Jurkat, Clone E6-1 (cell line): ENCODE measurements at regions not wholly inside any gene's neighbourhood (a gene's known extent, or its start where the extent isn't known, plus 50 kb on each side); places are given as distances from the start of the nearest gene placed in this dataset.

ENCODE experiments used
- DNase-seq: peaks from one replicate; pipeline ENCODE4 v3.0.0-alpha.2; 2011; ENCODE audit warnings: low read depth, low spot score
- H3K4me3 ChIP-seq: 2 replicates; pipeline ENCODE4 v1.5.1; 2011; ENCODE audit warnings: mild to moderate bottlenecking, low read length, control low read depth, moderate library complexity

DNA sequence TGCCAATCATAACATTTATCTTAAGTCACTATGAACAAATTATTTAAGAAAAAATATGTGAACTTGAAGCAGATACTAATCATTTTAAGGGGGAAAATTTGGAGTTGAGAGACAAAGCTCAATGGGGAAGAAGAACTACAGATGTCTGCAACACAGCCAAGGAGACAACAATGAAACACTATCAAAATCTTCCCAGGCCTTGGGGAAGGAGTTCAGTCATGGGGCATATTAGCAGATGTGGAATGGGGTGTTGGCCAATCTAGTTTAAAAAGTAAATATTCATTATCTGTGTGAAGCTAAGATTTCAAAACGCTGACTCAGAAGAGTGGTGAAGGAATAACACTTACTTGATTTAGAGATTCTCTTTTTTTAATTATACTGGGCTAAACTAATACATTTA is 671.6 kb upstream of the ZP4 start:
- no peak overlapping the region for H3K4me3 ChIP-seq
- DNase-seq: no peak

DNA sequence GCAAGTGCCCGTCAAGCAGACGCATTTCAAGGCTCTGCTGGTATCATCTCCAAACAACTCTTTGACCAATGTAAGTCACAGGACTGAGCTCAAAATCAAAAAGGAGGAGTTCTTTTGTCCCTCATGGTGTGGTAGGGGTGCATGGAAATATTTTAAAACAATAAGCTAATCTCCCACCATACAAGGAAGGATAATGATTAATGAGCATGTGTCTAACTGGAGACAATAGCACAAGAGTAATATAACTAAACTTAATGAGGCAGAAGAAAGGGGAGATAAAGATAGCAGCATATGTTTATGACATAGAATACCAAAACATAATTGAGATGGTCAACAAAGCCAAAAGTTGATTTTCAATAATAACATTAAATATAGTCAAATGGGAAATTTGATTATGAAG is 668.0 kb upstream of the ZP4 start:
- DNase-seq: no peak
- no peak overlapping the region for H3K4me3 ChIP-seq

DNA sequence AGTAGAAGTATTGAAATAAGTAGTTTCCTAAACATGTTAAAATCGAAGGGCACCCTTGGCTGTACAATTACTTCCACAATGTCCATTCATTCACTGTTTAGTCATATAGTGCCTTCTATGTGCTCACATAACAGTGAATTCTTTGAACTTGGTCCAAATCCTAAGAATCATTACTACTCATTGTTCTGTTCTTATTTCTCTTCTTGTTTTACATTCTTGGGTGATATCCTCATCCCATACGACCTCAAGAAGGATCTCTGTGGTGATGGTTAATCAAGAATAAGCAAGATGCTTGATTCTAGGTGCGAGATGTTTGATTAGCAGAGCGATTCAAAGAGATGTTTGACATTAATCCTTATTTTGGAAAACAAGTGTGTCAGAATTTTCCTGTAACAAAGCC is 667.4 kb upstream of the ZP4 start:
- no peak overlapping the region for H3K4me3 ChIP-seq
- DNase-seq: no peak

DNA sequence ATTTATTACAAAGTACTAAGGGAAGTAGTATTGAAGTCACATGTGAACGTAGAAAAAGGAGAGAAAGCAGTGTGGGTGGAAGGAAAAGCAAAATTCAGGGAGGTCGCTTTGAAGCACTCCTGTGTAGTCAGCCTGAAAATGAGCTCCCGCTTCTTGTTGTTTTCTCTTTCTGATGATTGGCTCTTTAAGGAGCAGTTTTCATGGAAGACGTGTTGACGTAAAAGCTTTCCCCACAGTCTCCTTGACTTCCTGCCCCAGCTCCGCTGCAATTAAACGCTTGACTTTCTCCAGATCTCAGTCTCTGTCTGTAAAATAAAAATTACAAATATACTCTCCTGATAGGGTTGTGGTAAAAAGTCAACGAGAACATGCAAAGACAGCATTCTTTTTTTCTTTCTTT is 661.5 kb upstream of the ZP4 start:
- no peak overlapping the region for H3K4me3 ChIP-seq
- DNase-seq: no peak

- H3K4me3 ChIP-seq: no peak overlapping the region
- DNase-seq: no peak
Measured at GRCh38 chr1:238549137-238549536, 658.4 kb upstream of the ZP4 start.

GRCh38 chr1:238546118-238546517 is 655.4 kb upstream of the ZP4 start:
- no peak overlapping the region for H3K4me3 ChIP-seq
- no peak for DNase-seq

DNA sequence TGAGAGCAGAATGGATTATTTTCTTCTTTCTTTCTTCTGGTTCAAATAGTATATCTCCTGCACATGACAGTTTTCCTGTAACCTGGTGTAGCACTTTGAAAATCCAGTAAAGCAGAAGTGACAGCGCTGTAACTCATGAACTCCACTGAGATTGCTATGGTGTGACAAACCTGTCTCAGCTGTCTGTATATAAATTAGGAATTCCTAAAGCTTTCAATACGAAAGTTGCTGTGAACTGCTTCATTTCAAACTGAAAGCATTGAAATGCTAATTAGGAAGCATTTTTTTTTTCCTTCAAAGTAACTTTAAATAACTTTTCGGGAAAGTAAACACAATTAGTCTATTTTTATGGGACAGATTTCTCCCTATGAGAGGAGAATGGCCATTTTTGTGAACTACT is 646.9 kb upstream of the ZP4 start:
- no peak overlapping the region for H3K4me3 ChIP-seq
- no peak for DNase-seq

- no peak overlapping the region for H3K4me3 ChIP-seq
- DNase-seq: no peak
Measured at GRCh38 chr1:238530209-238530851, 639.6 kb upstream of the ZP4 start.

DNA sequence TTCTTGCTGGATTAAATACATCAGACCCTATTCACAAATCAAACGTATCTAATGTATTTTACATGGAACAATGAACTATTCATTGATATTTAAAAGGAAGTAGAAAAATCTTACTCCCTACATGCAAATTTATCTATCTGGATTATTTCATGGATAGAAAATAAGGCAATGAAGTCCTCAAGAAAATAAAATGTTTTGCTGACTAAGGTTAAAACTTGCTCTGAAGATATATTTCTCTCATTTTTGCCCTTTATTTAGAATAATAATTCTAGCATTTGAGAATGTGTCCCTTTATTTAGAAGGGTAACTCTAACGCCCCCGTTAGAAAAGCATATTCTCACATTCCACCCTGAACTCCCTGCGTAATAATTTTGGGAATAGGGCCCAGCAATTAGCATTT is 627.0 kb upstream of the ZP4 start:
- no peak overlapping the region for H3K4me3 ChIP-seq
- no peak for DNase-seq

- no peak for DNase-seq
- H3K4me3 ChIP-seq: no peak overlapping the region
Measured at GRCh38 chr1:238501290-238501689, 610.6 kb upstream of the ZP4 start.

- no peak overlapping the region for H3K4me3 ChIP-seq
- no peak for DNase-seq
Measured at GRCh38 chr1:238499021-238499420, 608.3 kb upstream of the ZP4 start.

- DNase-seq: no peak
- no peak overlapping the region for H3K4me3 ChIP-seq
Measured at GRCh38 chr1:238492271-238492670, 601.5 kb upstream of the ZP4 start.

DNA sequence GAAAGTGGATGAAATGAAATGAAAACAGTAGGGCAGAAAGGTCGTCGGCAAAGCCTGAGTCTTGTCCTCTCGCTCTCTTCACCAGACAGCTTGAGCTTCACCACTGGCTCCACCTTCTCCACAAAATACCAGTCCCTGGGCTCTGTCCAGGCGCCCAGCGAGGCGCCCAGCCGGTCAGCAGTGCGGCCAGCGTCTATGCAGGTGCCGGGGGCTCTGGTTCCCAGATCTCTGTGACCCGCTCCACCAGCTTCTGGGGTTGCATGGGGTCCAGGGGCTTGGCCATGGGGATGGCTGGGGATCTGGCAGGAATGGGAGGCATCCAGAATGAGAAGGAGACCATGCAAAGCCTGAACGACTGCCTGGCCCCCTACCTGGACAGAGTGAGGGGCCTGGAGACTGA is 600.5 kb upstream of the ZP4 start:
- DNase-seq: no peak
- H3K4me3 ChIP-seq: no peak overlapping the region

DNA sequence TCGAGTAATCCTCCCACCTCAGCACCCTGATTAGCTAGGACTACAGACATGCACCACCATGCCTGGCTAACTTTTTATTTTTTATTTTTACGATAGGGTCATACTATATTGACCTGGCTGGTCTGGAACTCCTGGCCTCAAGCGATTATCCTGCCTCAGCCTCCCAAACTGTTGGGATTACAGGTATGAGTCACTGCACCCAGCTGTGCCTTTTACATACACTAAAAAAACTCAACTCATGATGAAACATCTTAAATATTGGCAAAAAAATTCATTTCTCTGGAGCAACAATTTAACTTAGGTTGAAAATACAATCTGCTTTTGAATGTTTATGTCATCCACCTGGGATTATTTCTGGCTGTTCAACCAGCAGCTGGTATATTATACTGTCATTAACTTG is 598.3 kb upstream of the ZP4 start:
- DNase-seq: no peak
- no peak overlapping the region for H3K4me3 ChIP-seq

- no peak for DNase-seq
- H3K4me3 ChIP-seq: no peak overlapping the region
Measured at GRCh38 chr1:238488401-238488800, 597.7 kb upstream of the ZP4 start.

DNA sequence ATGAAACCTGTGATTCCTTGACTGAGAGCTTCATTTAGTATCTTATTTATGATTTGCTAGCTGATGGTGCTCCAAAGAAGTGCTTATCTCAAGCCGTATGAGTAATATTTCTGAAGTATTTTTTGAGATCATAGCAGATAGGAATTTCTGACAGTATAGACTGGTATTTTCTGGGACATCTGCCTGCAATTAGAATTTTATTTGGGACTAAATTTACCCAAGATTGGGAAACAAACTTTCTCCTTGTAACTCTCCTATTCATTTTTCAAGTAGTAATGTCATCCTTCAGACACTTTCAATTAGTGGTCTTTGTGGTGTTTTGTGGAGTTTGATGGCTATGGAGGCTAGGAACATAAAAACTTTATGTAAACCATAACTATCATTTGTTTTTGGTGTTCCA is 597.2 kb upstream of the ZP4 start:
- no peak for DNase-seq
- no peak overlapping the region for H3K4me3 ChIP-seq

GRCh38 chr1:238485912-238486209 is 595.1 kb upstream of the ZP4 start:
- no peak overlapping the region for H3K4me3 ChIP-seq
- DNase-seq: no peak

- no peak overlapping the region for H3K4me3 ChIP-seq
- DNase-seq: no peak
Measured at GRCh38 chr1:238485057-238485911, 594.6 kb upstream of the ZP4 start.

DNA sequence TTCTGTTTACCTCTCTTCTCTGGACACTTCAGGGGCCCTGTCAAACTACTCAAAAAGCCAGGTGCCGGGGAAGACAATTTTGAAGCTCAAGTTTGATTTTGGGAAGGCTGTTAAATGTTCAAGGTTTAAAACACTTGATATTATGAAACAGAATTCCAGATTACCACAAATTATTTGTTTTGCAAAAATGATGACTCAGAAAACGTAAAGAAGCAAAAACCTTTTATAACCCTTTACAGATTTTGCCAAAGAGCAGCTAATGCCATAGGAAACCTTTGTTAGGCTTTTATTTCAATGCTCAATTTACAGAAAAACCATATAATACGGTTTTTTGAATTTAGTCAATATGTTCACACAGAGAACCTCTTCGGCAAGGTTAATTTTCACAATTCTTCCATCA is 593.4 kb upstream of the ZP4 start:
- no peak for DNase-seq
- H3K4me3 ChIP-seq: no peak overlapping the region

DNA sequence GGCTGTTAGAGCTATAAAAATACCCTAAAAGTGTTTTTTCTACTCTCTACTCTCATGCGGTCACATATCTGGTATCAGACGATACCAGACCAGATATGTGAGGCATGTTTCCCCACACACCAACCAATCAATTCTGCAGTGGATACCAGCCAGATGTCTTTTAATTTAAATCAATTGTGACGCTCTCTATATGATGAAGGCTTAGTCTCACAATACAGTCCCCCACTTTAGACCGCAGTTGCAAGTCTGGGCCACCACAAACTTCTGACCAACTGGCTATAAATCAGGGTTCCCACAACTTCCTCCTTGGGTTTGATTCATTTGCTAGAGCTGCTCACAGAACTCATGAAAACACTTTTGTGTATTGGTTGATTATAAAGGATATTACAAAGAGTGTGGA is 586.1 kb upstream of the ZP4 start:
- H3K4me3 ChIP-seq: no peak overlapping the region
- DNase-seq: no peak

DNA sequence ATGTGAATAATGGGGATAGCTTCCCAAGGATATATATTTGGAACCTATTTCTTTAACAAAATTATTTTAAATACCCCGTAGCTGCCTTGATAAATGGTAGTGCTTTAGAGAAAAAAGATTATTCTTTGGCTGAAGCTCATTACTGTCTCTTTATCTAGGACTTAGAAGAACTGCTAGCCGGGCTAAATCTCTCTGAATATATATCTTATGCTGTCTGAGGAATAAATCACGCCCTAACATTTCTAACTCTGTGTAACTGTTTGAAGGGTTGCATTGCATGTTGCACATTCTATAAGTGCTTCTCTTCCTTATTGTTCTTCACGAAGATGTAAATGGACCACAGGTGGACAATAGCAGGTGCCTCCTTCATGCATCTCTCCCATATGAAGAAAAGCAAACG is 585.0 kb upstream of the ZP4 start:
- DNase-seq: no peak
- H3K4me3 ChIP-seq: no peak overlapping the region
